MM.1S (cell line): ENCODE measurements at regions not wholly inside any gene's neighbourhood (a gene's known extent, or its start where the extent isn't known, plus 50 kb on each side); places are given as distances from the start of the nearest gene placed in this dataset.

Experiments used
- EZH2 ChIP-seq: fragments of 300-600 bp; sonication (generic); optimal IDR thresholded peaks from 2 replicates; pipeline ENCODE3; 2017; ENCODE audit warnings: low read depth, mild to moderate bottlenecking, antibody characterized with exemption, low read length, mixed read lengths
- EZH2phosphoT487 ChIP-seq: fragments of 300-600 bp; sonication (generic); IDR thresholded peaks from 2 replicates; pipeline ENCODE4 v1.6.1; 2018; ENCODE audit warnings: antibody characterized with exemption, low read length
- TF ChIP-seq, protein P1 (sequence below): fragments of 300-600 bp; sonication (generic); IDR thresholded peaks from 2 replicates; pipeline ENCODE4 v1.5.1; 2016; ENCODE audit warnings: antibody characterized with exemption, low read length, mixed read lengths

DNA sequence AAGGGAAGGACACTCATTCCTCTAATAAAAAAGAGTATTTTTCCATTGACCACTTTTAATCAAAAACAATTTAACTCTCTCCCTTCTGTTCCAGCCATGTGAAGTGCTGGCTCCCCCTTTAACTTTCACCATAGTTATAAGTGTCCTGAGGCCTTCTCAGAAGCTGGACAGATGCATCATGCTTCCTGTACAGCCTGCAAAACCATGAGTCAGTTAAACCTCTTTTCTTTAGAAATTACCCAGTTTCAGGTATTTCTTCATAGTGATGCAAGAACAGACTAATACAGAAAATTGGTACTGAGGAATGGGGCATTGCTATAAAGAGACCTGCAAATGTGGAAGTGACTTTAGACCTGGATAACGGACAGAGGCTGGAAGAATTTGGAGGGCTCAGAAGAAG lies 643.6 kb upstream of the DDX18 start:
- TF ChIP-seq, protein P1, sequence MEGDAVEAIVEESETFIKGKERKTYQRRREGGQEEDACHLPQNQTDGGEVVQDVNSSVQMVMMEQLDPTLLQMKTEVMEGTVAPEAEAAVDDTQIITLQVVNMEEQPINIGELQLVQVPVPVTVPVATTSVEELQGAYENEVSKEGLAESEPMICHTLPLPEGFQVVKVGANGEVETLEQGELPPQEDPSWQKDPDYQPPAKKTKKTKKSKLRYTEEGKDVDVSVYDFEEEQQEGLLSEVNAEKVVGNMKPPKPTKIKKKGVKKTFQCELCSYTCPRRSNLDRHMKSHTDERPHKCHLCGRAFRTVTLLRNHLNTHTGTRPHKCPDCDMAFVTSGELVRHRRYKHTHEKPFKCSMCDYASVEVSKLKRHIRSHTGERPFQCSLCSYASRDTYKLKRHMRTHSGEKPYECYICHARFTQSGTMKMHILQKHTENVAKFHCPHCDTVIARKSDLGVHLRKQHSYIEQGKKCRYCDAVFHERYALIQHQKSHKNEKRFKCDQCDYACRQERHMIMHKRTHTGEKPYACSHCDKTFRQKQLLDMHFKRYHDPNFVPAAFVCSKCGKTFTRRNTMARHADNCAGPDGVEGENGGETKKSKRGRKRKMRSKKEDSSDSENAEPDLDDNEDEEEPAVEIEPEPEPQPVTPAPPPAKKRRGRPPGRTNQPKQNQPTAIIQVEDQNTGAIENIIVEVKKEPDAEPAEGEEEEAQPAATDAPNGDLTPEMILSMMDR = no peak
- TF ChIP-seq EZH2 (no peak), EZH2phosphoT487 (no peak)
